Cardiac muscle cell (in vitro differentiated cells and primary cell): ENCODE measurements at regions not wholly inside any gene's neighbourhood (a gene's known extent, or its start where the extent isn't known, plus 50 kb on each side); places are given as distances from the start of the nearest gene placed in this dataset.

ENCODE experiments used
- DNase-seq, 2 donors: peaks; one replicate each; pipeline versions ENCODE4 v3.0.0 to v3.0.0-alpha.2; 2010 to 2017; ENCODE audit warnings: low read depth in 1 of 2, low spot score in 1 of 2
- H3K27ac ChIP-seq: fragments of 200-600 bp; sonication (generic); 2 replicates; pipeline ENCODE4 v1.5.1; 2016
- H3K27me3 ChIP-seq: fragments of 200-600 bp; sonication (generic); 2 replicates; pipeline ENCODE4 v1.6.0; 2016; ENCODE audit warnings: control low read depth
- H3K36me3 ChIP-seq: fragments of 200-600 bp; sonication (generic); 2 replicates; pipeline ENCODE4 v1.5.1; 2016; ENCODE audit warnings: control low read depth
- H3K4me1 ChIP-seq: fragments of 200-600 bp; sonication (generic); 2 replicates; pipeline ENCODE4 v1.8.1; 2017; ENCODE audit warnings: low read depth, mild to moderate bottlenecking, mixed run types
- H3K4me3 ChIP-seq: fragments of 200-600 bp; sonication (generic); 2 replicates; pipeline ENCODE4 v1.5.1; 2016; ENCODE audit warnings: mild to moderate bottlenecking
- H3K9me3 ChIP-seq: fragments of 200-600 bp; sonication (generic); 2 replicates; pipeline ENCODE4 v1.5.1; 2017; ENCODE audit warnings: low read depth, mild to moderate bottlenecking, control low read depth
- TF ChIP-seq, protein P1 (sequence below): IDR thresholded peaks from 2 replicates; pipeline ENCODE4 v1.5.1; 2012; ENCODE audit warnings: low read depth, mild to moderate bottlenecking, low read length

DNA sequence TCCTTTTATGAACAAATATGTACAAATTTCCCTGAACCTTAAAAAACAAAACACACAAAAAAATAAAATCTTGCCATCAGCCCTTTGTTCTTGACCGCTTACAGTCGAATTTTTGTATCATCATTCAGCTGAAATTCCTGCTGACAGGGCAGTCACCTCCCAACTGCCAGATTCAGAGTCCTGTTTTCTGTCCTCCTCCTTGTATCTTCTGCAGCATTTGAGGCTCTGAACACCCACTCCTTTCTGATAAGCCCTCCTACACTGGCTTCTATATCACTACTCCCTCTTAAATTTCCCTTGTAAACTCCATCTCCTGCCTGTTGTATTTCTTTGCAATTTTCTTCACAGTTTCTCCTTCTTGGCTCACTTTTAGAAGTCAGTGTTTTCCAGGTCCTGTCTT, 77.8 kb upstream of the CCN6 start:
- DNase-seq: peak in 1 of 2 donors; percentile 38
- TF ChIP-seq, protein P1, sequence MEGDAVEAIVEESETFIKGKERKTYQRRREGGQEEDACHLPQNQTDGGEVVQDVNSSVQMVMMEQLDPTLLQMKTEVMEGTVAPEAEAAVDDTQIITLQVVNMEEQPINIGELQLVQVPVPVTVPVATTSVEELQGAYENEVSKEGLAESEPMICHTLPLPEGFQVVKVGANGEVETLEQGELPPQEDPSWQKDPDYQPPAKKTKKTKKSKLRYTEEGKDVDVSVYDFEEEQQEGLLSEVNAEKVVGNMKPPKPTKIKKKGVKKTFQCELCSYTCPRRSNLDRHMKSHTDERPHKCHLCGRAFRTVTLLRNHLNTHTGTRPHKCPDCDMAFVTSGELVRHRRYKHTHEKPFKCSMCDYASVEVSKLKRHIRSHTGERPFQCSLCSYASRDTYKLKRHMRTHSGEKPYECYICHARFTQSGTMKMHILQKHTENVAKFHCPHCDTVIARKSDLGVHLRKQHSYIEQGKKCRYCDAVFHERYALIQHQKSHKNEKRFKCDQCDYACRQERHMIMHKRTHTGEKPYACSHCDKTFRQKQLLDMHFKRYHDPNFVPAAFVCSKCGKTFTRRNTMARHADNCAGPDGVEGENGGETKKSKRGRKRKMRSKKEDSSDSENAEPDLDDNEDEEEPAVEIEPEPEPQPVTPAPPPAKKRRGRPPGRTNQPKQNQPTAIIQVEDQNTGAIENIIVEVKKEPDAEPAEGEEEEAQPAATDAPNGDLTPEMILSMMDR: no peak
- H3K27me3 ChIP-seq: peaks cover 25% of the 10 kb centered on the region
- peaks cover 25% of the 10 kb centered on the region for H3K4me1 ChIP-seq
- H3K36me3 ChIP-seq: no peaks in the 10 kb centered on the region
- no peaks in the 10 kb centered on the region for H3K9me3 ChIP-seq
- no peak overlapping the region for H3K4me3 ChIP-seq
- no peak overlapping the region for H3K27ac ChIP-seq

DNA sequence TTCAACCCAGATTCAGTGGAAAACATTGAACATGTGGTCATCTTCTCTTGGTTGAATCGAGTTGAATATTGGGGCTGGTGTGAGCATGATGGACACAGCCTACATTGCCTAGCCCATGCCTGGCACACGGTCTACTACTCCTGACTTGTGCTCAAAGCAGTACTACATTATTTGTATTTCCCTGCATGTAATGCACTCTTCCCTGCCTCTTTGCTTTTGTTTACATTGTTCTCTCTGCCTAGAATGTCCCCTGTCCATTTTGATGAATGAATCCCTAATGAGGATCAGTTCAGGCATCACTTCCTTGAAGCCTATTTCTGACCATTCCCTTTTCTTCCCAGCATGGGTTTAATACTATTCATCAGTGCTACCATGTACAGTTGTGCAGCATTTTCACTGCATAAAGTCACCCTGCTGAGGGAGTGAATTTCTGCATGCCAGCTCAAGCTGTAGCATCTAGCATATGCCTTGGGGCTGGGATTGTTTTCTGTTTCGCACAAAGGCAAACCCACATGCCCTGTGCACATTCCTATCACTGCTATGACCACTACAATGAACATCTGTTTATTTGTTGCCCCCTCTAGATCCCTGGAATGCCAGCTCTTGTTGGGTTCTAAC, 75.3 kb upstream of the CCN6 start:
- Histone ChIP-seq H3K27ac (no peak overlapping the region), H3K27me3 (peaks cover 32% of the 10 kb centered on the region)

DNA sequence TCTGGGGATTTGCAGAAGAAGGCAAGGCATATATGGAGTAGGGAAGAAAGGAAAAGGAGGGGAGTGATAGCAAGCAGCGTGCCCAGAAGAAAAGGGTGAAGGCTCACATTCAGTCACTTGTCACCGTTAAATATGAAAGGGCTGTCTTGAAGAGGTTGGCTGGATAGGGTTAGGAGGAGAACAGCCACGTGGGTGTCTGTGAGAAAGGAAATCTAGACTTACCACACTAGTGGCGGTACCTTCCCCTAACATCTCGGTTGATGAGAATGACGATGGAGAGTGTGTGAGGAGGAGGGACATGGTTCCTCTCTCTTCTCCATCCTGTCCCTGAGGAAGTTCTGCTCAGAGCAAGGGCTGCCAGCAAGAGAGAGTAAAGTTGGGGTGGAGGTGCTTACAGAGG, 74.3 kb upstream of the CCN6 start:
- Histone ChIP-seq H3K36me3 (no peaks in the 10 kb centered on the region), H3K27me3 (peaks cover 35% of the 10 kb centered on the region), H3K4me3 (no peak overlapping the region), H3K9me3 (no peaks in the 10 kb centered on the region), H3K27ac (no peak overlapping the region), H3K4me1 (peaks cover 4% of the 10 kb centered on the region)
- DNase-seq: no peak
- TF ChIP-seq, protein P1: no peak

More for the DNA sequence above, 75.3 kb upstream of the CCN6 start:
- Histone ChIP-seq H3K4me3 (no peak overlapping the region), H3K4me1 (peaks cover 8% of the 10 kb centered on the region), H3K9me3 (no peaks in the 10 kb centered on the region), H3K36me3 (no peaks in the 10 kb centered on the region)
- no peak for DNase-seq
- TF ChIP-seq, protein P1: no peak

DNA sequence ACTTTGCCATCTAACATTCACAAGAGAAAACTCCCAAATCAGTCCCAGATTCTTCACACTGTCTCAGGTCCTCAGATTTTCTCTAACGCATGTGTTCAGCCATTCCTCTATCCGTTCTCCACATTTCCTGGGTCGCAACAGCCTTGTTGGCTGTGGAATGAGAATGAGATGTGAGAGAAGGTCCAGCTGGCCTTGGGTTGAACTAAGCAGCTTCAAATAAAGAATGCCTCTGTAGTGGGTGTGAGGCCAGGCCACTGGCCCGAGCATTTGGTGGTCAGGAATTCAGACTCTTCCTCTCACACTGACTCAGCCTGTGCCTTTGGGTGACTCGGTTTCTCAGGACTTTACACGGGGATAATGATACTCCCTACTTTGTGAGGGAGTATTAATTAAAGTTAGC, 73.8 kb upstream of the CCN6 start:
- peaks cover 35% of the 10 kb centered on the region for H3K27me3 ChIP-seq
- no peaks in the 10 kb centered on the region for H3K9me3 ChIP-seq
- TF ChIP-seq, protein P1: no peak
- H3K4me1 ChIP-seq: peaks cover 4% of the 10 kb centered on the region
- no peak overlapping the region for H3K4me3 ChIP-seq
- peak in 1 of 2 donors; percentile 65 for DNase-seq
- H3K27ac ChIP-seq: no peak overlapping the region
- no peaks in the 10 kb centered on the region for H3K36me3 ChIP-seq

DNA sequence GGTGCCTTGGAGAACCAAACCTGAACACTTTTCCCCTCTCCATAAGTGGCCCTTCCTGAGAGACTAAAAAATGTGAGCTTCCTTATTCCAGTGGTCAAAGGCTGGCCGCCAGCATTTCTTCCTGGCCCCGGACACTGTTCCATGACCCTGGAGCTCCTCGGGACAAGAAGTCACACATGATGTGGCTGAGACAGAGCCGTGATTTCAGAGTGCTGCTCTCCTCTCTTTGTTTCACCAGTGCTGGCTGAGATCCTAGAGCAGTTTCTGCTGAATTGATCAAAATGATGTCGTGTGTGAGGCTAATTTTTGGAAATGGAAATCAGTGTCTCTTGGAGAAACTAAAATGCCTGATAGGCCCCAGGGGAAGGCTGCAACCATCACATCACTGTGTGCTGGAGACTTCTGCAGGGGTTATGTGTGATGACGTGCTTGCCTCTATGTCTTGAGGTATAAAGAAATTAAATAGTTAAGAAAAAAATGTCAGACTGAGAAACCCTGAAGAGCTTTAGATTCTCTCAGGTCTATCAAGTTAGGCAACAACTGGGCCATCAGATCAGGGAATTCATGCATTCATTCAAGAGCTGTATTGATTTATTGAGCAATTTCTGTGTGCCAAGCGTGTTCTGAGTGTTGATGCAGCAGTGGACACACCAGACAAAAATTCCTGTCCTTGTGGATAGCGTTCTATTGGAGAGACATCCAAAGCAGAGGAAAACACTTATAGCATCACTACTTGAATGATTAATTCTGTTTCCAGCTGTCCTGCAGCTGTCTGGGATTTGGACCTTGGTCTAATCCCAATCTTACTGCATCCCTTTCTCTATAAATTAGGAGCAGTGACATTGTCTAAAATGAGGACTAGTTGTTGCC, 72.7 kb upstream of the CCN6 start:
- H3K9me3 ChIP-seq: no peaks in the 10 kb centered on the region
- TF ChIP-seq, protein P1: no peak

More for the DNA sequence above, 72.7 kb upstream of the CCN6 start:
- peaks cover 4% of the 10 kb centered on the region for H3K4me1 ChIP-seq
- H3K4me3 ChIP-seq: no peak overlapping the region
- no peak for DNase-seq
- H3K27ac ChIP-seq: no peak overlapping the region
- H3K27me3 ChIP-seq: peaks cover 35% of the 10 kb centered on the region
- H3K36me3 ChIP-seq: no peaks in the 10 kb centered on the region
